CD1c-positive myeloid dendritic cell (primary cell): ENCODE measurements at regions not wholly inside any gene's neighbourhood (a gene's known extent, or its start where the extent isn't known, plus 50 kb on each side); places are given as distances from the start of the nearest gene placed in this dataset.

ENCODE experiments used
- DNase-seq: peaks from one replicate; pipeline ENCODE4 v3.0.0-alpha.2; 2016; ENCODE audit errors: extremely low spot score

GRCh38 chrX:20322887-20323286 lies 56.2 kb upstream of the RPS6KA3 start:
- no peak for DNase-seq

DNA sequence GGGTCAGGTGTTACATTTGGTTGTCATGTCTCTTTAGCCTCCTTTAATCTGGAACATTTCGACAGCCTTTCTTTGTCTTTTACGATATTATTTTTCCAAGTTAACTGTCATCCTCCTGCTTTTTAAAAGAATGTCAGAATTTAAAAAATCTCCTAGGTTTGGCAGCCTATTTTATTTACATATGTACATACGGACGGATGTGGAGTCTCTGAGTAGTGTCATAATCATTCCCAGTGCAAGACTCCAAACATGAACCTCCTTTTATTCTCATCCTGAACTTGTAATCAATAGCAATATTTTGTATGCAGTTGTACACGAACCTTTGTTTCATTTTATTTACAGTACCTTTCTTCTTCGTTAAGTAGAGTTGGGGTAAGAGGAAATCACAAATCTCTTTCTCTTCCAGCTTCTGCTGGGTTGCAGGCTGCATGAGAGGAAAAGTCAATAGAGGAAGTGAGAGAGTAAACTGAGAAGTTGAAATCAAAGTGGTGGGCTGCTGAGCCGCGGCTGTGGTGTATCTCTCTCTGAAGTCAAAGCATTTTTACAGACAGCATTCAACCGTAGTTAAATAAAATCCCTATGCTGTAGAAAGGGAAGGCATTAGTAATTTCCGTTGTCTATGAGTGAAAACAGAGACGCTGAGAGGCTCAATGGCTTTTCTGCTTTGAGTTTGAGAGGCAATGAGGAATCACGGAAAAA lies 53.9 kb upstream of the RPS6KA3 start:
- peak; percentile 66 for DNase-seq

DNA sequence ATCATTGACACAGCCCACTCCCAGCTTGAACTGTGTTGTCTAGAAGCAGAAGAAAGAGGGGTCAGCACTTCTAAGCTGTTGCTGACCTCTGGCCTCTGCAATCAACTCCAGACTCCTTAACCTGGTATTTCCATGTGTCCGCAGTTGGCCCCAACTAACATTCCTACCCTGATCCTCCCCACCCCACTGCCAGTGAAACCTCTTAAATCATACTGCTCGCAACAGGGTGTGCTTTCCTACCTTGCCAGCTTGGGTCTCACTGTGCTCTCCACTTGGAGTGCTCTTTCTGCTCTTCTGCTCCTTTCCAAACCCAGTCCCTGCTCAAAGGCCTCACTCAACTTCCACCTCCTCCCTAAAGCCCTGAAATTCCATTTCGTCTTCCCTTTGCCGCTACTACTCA lies 52.3 kb upstream of the RPS6KA3 start:
- DNase-seq: no peak

DNA sequence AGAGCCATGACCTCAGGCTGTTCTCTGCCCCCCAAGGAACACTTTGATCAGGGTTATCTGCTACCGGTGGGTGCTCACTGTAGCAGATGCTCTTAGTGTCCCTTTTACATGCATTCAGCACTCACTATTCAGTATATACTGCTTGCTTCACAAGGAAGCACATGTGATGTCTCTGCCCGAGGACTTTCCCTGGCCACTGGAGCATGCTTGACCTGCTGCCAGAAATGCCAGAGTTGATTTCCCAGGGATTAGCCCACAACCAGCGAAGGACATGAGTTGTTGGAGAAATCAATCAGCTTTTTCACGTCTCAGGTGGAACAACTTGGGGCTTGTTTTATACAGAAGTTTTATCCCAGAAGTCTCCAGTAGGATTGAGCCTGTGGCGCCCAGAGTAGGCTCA lies 51.2 kb upstream of the RPS6KA3 start:
- no peak for DNase-seq
